Coronary artery (tissue), 2 donors: ENCODE measurements at regions not wholly inside any gene's neighbourhood (a gene's known extent, or its start where the extent isn't known, plus 50 kb on each side); places are given as distances from the start of the nearest gene placed in this dataset.

Experiments
- DNase-seq: peaks from one replicate; pipeline ENCODE4 v3.0.0-alpha.2; 2017; ENCODE audit warnings: low spot score
- H3K27ac ChIP-seq, 2 donors: fragments of 200-600 bp; sonication (generic); one replicate each; pipeline ENCODE4 v1.5.1; 2016 to 2019
- H3K4me3 ChIP-seq: fragments of 200-600 bp; sonication (generic); 2 replicates; pipeline ENCODE4 v1.5.1; 2016; ENCODE audit warnings: mild to moderate bottlenecking, moderate library complexity
- CTCF ChIP-seq: fragments of 200-600 bp; sonication (generic); IDR thresholded peaks from one replicate; pipeline ENCODE4 v1.5.1; 2019; ENCODE audit warnings: antibody characterized with exemption

DNA sequence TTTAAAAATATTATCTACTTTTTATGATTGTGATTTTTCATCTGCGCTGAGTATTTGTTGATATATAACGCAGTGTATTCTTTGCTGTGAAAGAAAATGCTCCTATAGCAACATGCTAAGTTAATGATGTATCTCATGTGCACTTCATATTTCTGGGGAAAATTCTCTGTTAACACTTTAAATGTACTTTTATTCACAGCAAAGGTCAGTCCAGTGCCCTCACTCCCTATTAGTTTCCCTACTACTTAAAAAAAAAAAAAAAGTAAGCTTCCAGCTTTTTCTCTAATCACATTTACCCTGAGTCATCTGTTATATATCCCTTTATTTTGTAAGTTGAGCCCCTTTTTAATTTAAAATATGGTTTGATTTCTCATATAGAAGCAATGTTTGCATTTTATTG is 219.8 kb downstream of the AEBP2 start:
- Histone ChIP-seq H3K27ac (no peak overlapping the region), H3K4me3 (no peak overlapping the region)
- DNase-seq, result no peak
- TF ChIP-seq CTCF, result no peak

DNA sequence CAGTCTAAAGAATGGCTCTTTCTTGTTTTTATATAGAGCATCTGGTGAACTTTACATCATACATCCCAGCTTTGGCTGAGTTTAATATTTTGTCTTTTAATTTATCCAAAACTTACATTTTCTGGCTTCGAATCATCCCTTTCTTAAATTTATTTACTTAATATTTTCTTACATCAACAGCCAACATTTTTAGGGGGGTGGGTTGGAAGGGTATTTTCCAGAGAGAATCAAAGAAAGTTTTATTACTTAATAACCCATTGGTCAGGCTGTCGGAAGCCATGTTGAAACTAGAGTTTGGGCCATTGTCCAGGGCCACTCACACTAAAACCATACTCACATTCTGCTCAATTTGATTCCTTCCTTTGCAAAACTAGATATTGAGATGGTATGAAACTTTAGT is 220.2 kb downstream of the AEBP2 start:
- DNase-seq, result no peak
- TF ChIP-seq CTCF, result no peak
- Histone ChIP-seq H3K4me3 (no peak overlapping the region), H3K27ac (no peak overlapping the region)

- no peak for TF ChIP-seq CTCF
- Histone ChIP-seq H3K27ac (no peak overlapping the region), H3K4me3 (no peak overlapping the region)
- no peak for DNase-seq
Measured at GRCh38 chr12:19665121-19665900, 226.0 kb downstream of the AEBP2 start.

DNA sequence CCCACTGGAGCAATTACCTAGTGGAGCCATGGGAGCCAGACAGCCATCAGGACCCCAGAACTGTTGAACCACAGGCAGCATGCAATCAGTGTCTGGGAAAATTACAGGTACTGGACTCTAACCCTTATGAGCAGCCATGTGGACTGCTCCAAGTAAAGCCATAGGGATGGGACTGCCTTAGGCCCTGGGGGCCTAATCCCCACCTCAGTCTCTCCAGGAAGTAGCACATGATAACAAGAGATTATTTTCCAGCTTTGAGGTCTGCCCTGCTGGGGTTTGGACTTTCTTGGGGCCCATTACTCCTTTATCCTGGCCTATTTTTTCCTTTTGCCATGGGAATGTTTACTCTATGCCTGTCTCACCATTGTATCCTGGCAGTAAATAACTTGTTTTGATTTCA is 226.8 kb downstream of the AEBP2 start:
- DNase-seq, result no peak
- Histone ChIP-seq H3K4me3 (no peak overlapping the region), H3K27ac (no peak overlapping the region)
- TF ChIP-seq CTCF, result no peak

DNA sequence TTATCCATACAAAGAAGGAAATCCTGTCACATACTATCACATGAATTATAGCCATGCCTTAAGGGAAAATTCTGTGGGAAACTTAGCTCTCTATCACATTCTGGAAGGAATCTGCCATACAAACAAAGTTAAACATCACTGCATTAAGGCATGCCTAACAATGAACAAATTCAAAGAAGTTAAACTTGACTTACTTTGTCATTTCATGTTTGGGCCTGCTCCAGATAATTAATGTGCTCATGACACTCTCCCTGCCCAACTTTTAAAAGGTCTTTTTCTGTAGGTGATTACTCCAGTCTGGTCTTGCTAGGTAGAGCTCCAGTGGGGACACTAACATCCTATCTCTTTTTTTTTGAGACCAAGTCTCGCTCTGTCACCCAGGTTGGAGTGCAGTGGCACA is 230.5 kb downstream of the AEBP2 start:
- DNase-seq, result no peak
- no peak overlapping the region for H3K4me3 ChIP-seq
- no peak for TF ChIP-seq CTCF
- H3K27ac ChIP-seq, result no peak overlapping the region

DNA sequence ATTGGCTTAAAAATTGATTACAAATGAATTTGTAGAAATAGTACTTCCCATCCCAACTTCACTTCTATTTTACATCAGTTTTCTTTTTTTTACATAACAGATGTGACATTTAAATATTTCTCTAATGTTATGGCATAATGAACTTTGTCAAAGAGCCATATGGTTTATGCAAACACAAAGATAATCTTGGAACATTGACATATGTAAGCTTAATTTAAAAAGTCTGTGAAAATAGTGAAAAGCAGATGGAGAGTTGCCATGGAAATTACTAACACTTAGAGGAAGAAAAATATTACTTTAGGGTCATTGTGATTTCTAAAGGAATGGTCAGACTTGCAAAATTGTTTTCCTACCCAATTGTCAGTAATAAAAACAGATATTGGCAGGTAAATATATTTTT is 232.4 kb downstream of the AEBP2 start:
- no peak for TF ChIP-seq CTCF
- no peak for DNase-seq
- no peak overlapping the region for H3K4me3 ChIP-seq
- H3K27ac ChIP-seq, result no peak overlapping the region

- DNase-seq, result no peak
- H3K27ac ChIP-seq, result no peak overlapping the region
- no peak overlapping the region for H3K4me3 ChIP-seq
- no peak for TF ChIP-seq CTCF
Measured at GRCh38 chr12:19674437-19674836, 235.1 kb downstream of the AEBP2 start.
